ENCODE measurements at regions not wholly inside any gene's neighbourhood (a gene's known extent, or its start where the extent isn't known, plus 50 kb on each side); places are given as distances from the start of the nearest gene placed in this dataset.

DNA sequence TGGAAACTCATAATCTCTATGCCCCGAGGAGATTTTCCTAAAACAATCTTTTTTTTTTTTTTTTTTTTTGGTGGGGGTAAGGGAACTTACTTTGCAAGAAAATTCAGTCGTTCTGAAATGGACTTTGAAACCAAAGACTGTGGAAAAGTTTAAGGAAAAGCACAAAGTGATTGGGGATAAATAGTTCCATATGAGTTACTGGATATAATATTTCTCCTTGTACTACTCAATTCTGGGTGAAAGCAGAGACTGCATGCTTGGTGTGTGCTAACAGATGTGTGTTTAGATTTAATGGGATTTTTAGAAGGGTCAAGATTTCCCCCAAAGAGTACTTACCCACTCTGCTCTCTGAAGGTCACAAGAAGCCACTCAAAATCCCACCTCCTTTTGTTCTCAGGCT lies 204.9 kb upstream of the USP24 start:
- Mint-ChIP-seq H3K4me1 (peaks cover 17% of the 10 kb centered on the region), H3K27ac (no peak overlapping the region), H3K4me3 (no peak overlapping the region), H3K9me3 (peaks cover 9% of the 10 kb centered on the region), H3K36me3 (no peaks in the 10 kb centered on the region), H3K27me3 (ENCODE audit: insufficient read depth, low read depth) (no peaks in the 10 kb centered on the region)
- Histone ChIP-seq H2AFZ (replicated peaks) (no peak overlapping the region), H3K9ac (no peak overlapping the region), H3K27ac (no peak overlapping the region), H3K4me3 (no peak overlapping the region), H3K9me3 (ENCODE audit: low read depth) (no peaks in the 10 kb centered on the region), H3K79me2 (ENCODE audit: low read depth) (no peaks in the 10 kb centered on the region), H3K4me1 (no peaks in the 10 kb centered on the region), H3K4me2 (no peak overlapping the region), H3K36me3 (no peaks in the 10 kb centered on the region), H3F3A (ENCODE audit: low read depth) (no peaks in the 10 kb centered on the region), H3K27me3 (no peaks in the 10 kb centered on the region), H4K20me1 (ENCODE audit: low read depth) (no peaks in the 10 kb centered on the region)
- TF ChIP-seq EZH2phosphoT487 (IDR thresholded peaks at IDR 0.05) (no peak), EZH2 (IDR thresholded peaks at IDR 0.05) (no peak), CTCF (IDR thresholded peaks at IDR 0.05) (no peak)
- no peak for DNase-seq (ENCODE audit: low spot score)

DNA sequence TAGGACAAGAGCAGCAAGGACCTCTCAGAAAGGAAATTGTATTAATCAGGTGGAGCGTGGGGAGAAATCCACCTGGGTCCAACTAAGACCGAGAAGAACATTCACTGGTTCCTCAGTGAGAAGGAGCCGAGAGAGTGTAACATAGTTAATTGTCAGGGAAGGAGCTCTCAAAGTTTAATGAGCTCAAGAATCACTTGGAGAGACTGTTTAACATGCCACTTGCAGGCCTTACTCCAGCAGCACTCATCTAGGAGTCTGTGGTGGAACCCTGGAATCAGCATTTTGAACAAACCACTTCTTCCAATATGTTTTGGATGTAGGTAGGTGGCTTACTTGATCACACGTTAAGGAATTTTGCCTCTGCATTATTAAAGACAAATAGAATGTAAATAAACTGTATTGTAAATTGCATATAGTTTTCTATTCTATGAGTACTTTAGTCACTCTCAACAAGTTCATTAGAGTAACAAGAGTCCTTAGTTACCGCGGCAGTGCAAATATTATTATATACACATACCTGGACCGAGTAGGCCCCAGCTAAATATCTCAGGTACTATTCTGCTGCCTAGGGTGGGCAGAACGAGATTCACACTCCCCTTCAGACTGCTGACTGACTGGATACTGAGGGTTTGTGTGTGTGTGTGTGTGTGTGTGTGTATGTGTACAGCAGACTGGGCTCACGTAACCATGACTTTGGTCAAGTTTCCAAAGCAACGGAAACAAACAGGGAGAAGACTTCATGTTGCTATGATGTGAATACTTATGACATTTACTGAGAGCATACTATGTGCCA lies 203.2 kb upstream of the USP24 start:
- H2AFZ ChIP-seq (replicated peaks), result no peak overlapping the region
- no peak overlapping the region for H3K27ac Mint-ChIP-seq
- no peak overlapping the region for H3K27ac ChIP-seq
- H3K79me2 ChIP-seq (ENCODE audit: low read depth), result no peaks in the 10 kb centered on the region
- H3K36me3 Mint-ChIP-seq, result no peaks in the 10 kb centered on the region
- no peaks in the 10 kb centered on the region for H3K27me3 Mint-ChIP-seq (ENCODE audit: insufficient read depth, low read depth)
- H3K4me2 ChIP-seq, result no peak overlapping the region
- no peak overlapping the region for H3K4me3 Mint-ChIP-seq
- H4K20me1 ChIP-seq (ENCODE audit: low read depth), result no peaks in the 10 kb centered on the region
- H3K9me3 Mint-ChIP-seq, result peaks cover 11% of the 10 kb centered on the region
- H3K27me3 ChIP-seq, result no peaks in the 10 kb centered on the region
- DNase-seq (ENCODE audit: low spot score), result no peak
- H3F3A ChIP-seq (ENCODE audit: low read depth), result no peaks in the 10 kb centered on the region
- peaks cover 4% of the 10 kb centered on the region for H3K4me1 ChIP-seq
- H3K9ac ChIP-seq, result no peak overlapping the region
- H3K9me3 ChIP-seq (ENCODE audit: low read depth), result no peaks in the 10 kb centered on the region
- TF ChIP-seq EZH2 (IDR thresholded peaks at IDR 0.05) (no peak), CTCF (IDR thresholded peaks at IDR 0.05) (no peak), EZH2phosphoT487 (IDR thresholded peaks at IDR 0.05) (no peak)
- no peak overlapping the region for H3K4me3 ChIP-seq
- no peaks in the 10 kb centered on the region for H3K36me3 ChIP-seq
- peaks cover 17% of the 10 kb centered on the region for H3K4me1 Mint-ChIP-seq

- no peak overlapping the region for H3K27ac Mint-ChIP-seq
- Histone ChIP-seq H3K4me1 (peaks cover 8% of the 10 kb centered on the region), H3K27me3 (no peaks in the 10 kb centered on the region), H3K4me3 (no peak overlapping the region), H3K9ac (no peak overlapping the region), H3K79me2 (ENCODE audit: low read depth) (no peaks in the 10 kb centered on the region), H3K36me3 (no peaks in the 10 kb centered on the region), H2AFZ (replicated peaks) (no peak overlapping the region), H3K4me2 (no peak overlapping the region), H3K27ac (no peak overlapping the region), H3K9me3 (ENCODE audit: low read depth) (peaks cover 3% of the 10 kb centered on the region), H3F3A (ENCODE audit: low read depth) (no peaks in the 10 kb centered on the region), H4K20me1 (ENCODE audit: low read depth) (no peaks in the 10 kb centered on the region)
- TF ChIP-seq EZH2phosphoT487 (IDR thresholded peaks at IDR 0.05) (no peak), CTCF (IDR thresholded peaks at IDR 0.05) (no peak), EZH2 (IDR thresholded peaks at IDR 0.05) (no peak)
- peaks cover 18% of the 10 kb centered on the region for H3K4me1 Mint-ChIP-seq
- peaks cover 14% of the 10 kb centered on the region for H3K9me3 Mint-ChIP-seq
- DNase-seq (ENCODE audit: low spot score), result no peak
- H3K4me3 Mint-ChIP-seq, result no peak overlapping the region
- no peaks in the 10 kb centered on the region for H3K36me3 Mint-ChIP-seq
- H3K27me3 Mint-ChIP-seq (ENCODE audit: insufficient read depth, low read depth), result no peaks in the 10 kb centered on the region
Measured at GRCh38 chr1:55416164-55416842, 201.1 kb upstream of the USP24 start.

Measured in neural progenitor cell (in vitro differentiated cells).